Stimulated activated naive CD8-positive, alpha-beta T cell treated with anti-CD3 and anti-CD28 coated beads, Interleukin-15, Interleukin-2, amounts not matched to agents 100 ng/mL and 50 ng/mL, for 24 hours (primary cell): ENCODE measurements at regions not wholly inside any gene's neighbourhood (a gene's known extent, or its start where the extent isn't known, plus 50 kb on each side); places are given as distances from the start of the nearest gene placed in this dataset.

Experiments
- H3K27ac Mint-ChIP-seq: one replicate; pipeline ENCODE4 v1.8.0; 2021; ENCODE audit warnings: mild to moderate bottlenecking, mixed read lengths
- H3K27me3 Mint-ChIP-seq: one replicate; pipeline ENCODE4 v1.8.0; 2021; ENCODE audit warnings: mixed read lengths
- H3K36me3 Mint-ChIP-seq: one replicate; pipeline ENCODE4 v1.8.0; 2021; ENCODE audit warnings: low read depth, mixed read lengths
- H3K4me1 Mint-ChIP-seq: one replicate; pipeline ENCODE4 v1.8.0; 2021; ENCODE audit warnings: low read depth, mixed read lengths
- H3K4me3 Mint-ChIP-seq: one replicate; pipeline ENCODE4 v1.8.0; 2021; ENCODE audit warnings: mild to moderate bottlenecking, mixed read lengths
- H3K9me3 Mint-ChIP-seq: one replicate; pipeline ENCODE4 v1.8.0; 2021; ENCODE audit warnings: mixed read lengths

GRCh38 chr4:180449395-180449956, 1793.7 kb upstream of the TENM3 start:
- no peak overlapping the region for H3K27ac Mint-ChIP-seq
- no peaks in the 10 kb centered on the region for H3K4me1 Mint-ChIP-seq
- no peaks in the 10 kb centered on the region for H3K9me3 Mint-ChIP-seq
- H3K27me3 Mint-ChIP-seq = no peaks in the 10 kb centered on the region
- H3K4me3 Mint-ChIP-seq = no peak overlapping the region
- H3K36me3 Mint-ChIP-seq = no peaks in the 10 kb centered on the region

DNA sequence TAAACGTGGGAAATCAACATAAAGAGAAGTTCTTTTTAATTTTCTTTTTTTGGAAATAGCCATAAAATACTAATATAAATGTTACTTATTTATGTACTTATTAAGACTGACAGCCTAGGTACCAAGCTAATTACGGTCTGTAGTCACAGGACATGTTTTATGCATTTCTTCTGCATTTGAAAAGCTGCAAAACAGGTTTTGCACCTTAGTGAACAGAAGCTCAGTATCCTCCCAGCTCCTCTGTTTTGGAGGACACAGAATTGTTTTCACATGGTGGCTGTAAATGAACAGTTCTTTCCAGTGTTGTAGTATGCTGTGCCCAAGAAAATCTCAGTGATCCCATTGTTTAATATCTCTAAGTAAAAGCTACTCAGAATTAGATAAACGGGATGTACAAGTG, 1788.0 kb upstream of the TENM3 start:
- Mint-ChIP-seq H3K4me1 (no peaks in the 10 kb centered on the region), H3K36me3 (no peaks in the 10 kb centered on the region), H3K4me3 (no peak overlapping the region), H3K27ac (no peak overlapping the region), H3K9me3 (no peaks in the 10 kb centered on the region), H3K27me3 (no peaks in the 10 kb centered on the region)

DNA sequence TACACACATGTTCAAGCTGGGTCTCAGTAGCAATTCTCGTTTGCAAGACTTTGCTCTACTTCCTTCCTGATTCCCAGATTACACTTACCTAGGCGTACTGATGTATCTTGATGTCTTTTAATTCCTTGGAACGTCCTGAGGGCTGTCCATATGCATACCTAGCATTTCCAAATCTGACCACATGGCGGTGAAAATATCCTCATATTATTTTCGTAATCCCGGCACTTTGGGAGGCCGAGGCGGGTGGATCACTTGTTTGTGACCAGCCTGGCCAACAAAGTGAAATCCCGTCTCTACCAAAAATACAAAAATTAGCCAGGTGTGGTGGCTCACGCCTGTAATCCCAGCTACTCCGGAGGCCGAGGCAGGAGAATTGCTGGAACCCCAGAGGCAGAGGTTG, 1786.3 kb upstream of the TENM3 start:
- Mint-ChIP-seq H3K27ac (no peak overlapping the region), H3K27me3 (no peaks in the 10 kb centered on the region), H3K4me3 (no peak overlapping the region), H3K9me3 (no peaks in the 10 kb centered on the region), H3K36me3 (no peaks in the 10 kb centered on the region), H3K4me1 (no peaks in the 10 kb centered on the region)

GRCh38 chr4:180462116-180462515, 1781.1 kb upstream of the TENM3 start:
- Mint-ChIP-seq H3K36me3 (no peaks in the 10 kb centered on the region), H3K27ac (no peak overlapping the region), H3K9me3 (peaks cover 8% of the 10 kb centered on the region), H3K27me3 (no peaks in the 10 kb centered on the region), H3K4me1 (no peaks in the 10 kb centered on the region), H3K4me3 (no peak overlapping the region)

DNA sequence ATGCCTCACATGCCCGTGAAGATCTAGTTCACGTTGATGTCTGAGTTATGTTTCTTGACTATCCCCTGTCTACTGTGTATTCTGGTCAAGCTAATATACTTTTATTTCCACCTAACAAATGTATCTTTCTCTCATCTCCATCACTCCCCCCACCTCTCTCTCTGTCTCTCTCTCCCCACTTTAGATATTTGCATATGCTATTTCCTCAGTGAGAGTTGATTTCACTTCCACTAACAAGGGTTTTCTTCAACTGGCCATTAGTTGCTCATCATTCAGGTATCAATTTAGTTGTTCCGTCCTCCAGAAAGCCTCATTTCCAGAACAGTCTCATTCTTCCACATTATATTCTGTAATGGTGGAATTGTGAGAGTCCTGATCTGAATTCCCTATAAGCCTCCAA, 1777.8 kb upstream of the TENM3 start:
- no peaks in the 10 kb centered on the region for H3K4me1 Mint-ChIP-seq
- no peaks in the 10 kb centered on the region for H3K36me3 Mint-ChIP-seq
- H3K27ac Mint-ChIP-seq = no peak overlapping the region
- H3K9me3 Mint-ChIP-seq = peaks cover 8% of the 10 kb centered on the region
- H3K27me3 Mint-ChIP-seq = no peaks in the 10 kb centered on the region
- H3K4me3 Mint-ChIP-seq = no peak overlapping the region

- no peak overlapping the region for H3K4me3 Mint-ChIP-seq
- peaks cover 3% of the 10 kb centered on the region for H3K9me3 Mint-ChIP-seq
- no peaks in the 10 kb centered on the region for H3K36me3 Mint-ChIP-seq
- no peaks in the 10 kb centered on the region for H3K27me3 Mint-ChIP-seq
- H3K4me1 Mint-ChIP-seq = no peaks in the 10 kb centered on the region
- no peak overlapping the region for H3K27ac Mint-ChIP-seq
Measured at GRCh38 chr4:180483036-180483435, 1760.2 kb upstream of the TENM3 start.

DNA sequence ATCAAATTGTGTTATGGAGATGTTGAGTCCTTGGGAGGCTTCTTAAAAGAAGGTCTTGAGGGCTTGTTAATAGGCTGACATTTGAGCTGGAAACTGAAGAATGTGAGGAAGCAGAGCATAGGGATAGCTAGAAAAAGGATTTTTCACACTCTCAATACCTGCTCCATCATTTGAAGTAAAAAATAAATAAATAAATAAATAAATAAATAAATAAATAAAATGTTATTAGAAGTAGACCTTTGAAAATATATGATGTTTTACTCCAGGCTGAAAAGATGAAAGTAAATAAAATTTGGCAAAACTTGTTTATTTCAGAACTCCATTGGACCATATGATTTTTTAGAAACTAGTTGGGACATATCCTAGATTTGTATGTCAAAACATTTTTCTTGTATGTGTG, 1757.8 kb upstream of the TENM3 start:
- Mint-ChIP-seq H3K27ac (no peak overlapping the region), H3K27me3 (no peaks in the 10 kb centered on the region), H3K36me3 (no peaks in the 10 kb centered on the region), H3K4me3 (no peak overlapping the region), H3K9me3 (peaks cover 2% of the 10 kb centered on the region), H3K4me1 (no peaks in the 10 kb centered on the region)

- no peaks in the 10 kb centered on the region for H3K9me3 Mint-ChIP-seq
- no peaks in the 10 kb centered on the region for H3K27me3 Mint-ChIP-seq
- no peak overlapping the region for H3K4me3 Mint-ChIP-seq
- H3K27ac Mint-ChIP-seq = no peak overlapping the region
- H3K36me3 Mint-ChIP-seq = no peaks in the 10 kb centered on the region
- H3K4me1 Mint-ChIP-seq = no peaks in the 10 kb centered on the region
Measured at GRCh38 chr4:180486342-180486741, 1756.9 kb upstream of the TENM3 start.

- H3K27ac Mint-ChIP-seq = no peak overlapping the region
- H3K4me1 Mint-ChIP-seq = no peaks in the 10 kb centered on the region
- H3K27me3 Mint-ChIP-seq = no peaks in the 10 kb centered on the region
- H3K36me3 Mint-ChIP-seq = no peaks in the 10 kb centered on the region
- no peaks in the 10 kb centered on the region for H3K9me3 Mint-ChIP-seq
- no peak overlapping the region for H3K4me3 Mint-ChIP-seq
Measured at GRCh38 chr4:180489787-180490186, 1753.4 kb upstream of the TENM3 start.

GRCh38 chr4:180491210-180491609, 1752.0 kb upstream of the TENM3 start:
- Mint-ChIP-seq H3K4me1 (no peaks in the 10 kb centered on the region), H3K27ac (no peak overlapping the region), H3K4me3 (no peak overlapping the region), H3K36me3 (no peaks in the 10 kb centered on the region), H3K9me3 (no peaks in the 10 kb centered on the region), H3K27me3 (no peaks in the 10 kb centered on the region)

DNA sequence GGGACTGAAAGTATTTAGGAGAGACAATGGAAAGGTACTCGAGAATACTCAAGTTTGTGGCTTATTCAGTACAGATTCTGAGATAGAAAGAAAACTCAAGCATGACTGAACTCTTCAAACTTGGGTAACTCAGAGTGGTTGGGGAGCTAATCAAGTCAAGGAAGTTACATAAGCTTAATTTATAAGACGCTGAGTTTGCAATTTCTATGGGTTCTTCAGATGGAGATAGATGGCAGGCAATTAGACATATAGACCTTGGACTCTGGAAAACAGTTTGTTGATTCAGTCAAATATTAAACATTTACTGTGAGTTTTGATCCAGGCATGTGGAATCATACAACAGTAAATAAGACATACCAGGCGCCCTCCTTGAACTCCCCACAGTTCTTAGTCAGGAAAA, 1749.9 kb upstream of the TENM3 start:
- Mint-ChIP-seq H3K4me3 (no peak overlapping the region), H3K4me1 (no peaks in the 10 kb centered on the region), H3K27ac (no peak overlapping the region), H3K9me3 (peaks cover 6% of the 10 kb centered on the region), H3K27me3 (no peaks in the 10 kb centered on the region), H3K36me3 (no peaks in the 10 kb centered on the region)

DNA sequence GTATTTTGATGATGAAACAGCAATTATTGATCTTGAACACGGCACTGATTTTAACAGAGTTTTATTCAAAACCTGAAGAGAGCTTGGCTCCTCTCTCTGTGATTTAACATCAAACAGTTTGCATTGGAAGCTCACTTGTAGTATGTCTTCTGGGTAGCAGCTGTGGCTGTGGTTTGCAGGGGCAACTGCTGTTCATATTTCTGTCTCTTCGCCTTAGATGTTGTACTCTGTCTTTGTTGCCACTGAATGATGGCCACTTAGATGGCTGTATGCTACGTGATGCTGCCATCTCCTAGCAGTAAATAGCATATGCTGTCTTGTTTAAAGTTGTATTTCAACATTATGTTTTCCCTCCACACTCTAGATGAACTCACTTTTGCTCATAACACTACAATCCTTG, 1743.0 kb upstream of the TENM3 start:
- peaks cover 6% of the 10 kb centered on the region for H3K9me3 Mint-ChIP-seq
- H3K4me3 Mint-ChIP-seq = no peak overlapping the region
- no peaks in the 10 kb centered on the region for H3K27me3 Mint-ChIP-seq
- no peaks in the 10 kb centered on the region for H3K4me1 Mint-ChIP-seq
- H3K27ac Mint-ChIP-seq = no peak overlapping the region
- no peaks in the 10 kb centered on the region for H3K36me3 Mint-ChIP-seq

DNA sequence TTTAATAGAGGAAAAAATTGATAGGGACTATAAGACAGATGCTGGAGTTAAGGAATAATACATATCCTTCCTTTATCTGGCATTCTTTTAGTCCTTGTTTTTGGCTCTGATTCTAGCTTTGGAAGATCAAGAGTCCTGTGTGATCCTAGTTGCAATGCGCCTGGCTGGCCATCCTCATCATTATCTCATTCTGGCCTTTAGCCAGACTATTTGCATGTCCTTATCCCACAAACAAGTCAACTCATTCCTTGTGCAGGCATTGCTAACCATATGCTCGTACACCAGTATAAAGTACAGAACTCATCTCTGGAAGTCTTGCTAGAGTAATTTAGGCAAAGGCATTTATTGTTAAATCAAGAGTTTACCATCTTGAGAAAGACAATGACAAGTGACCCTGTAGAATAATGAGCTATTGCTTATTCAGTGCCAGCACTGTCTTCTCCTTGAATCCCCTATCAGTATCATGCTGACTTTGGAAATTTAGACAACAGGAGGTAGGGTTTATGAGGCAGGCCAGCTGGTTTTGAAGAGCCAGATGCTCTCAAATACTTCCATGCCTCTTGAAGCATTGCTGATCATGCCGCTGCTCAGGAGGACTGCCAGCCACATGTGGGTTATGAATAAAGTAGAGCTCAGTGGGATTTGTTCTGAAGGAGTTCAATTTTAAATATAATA, 1730.3 kb upstream of the TENM3 start:
- no peaks in the 10 kb centered on the region for H3K36me3 Mint-ChIP-seq
- H3K9me3 Mint-ChIP-seq = peaks cover 14% of the 10 kb centered on the region
- H3K27me3 Mint-ChIP-seq = no peaks in the 10 kb centered on the region
- no peak overlapping the region for H3K4me3 Mint-ChIP-seq
- H3K4me1 Mint-ChIP-seq = no peaks in the 10 kb centered on the region
- no peak overlapping the region for H3K27ac Mint-ChIP-seq

DNA sequence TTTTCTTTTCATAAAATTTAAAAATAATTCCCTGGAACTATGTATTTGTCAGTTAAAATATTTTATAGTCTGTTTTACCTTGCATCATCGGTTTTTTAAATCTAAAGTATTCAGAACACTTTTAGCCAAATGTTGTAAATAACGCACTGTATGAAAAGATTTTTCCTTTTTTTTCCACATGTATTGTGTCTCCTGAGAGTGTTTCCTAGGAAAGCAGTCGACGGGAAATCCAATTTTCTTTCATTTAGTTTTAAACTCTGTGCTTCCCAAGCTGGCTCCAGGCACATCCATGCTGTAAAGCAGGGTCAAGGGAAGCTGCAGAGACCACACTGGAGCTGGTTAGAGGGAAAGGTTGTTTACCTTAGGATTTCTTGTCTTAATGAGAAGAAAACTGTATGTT, 1724.3 kb upstream of the TENM3 start:
- H3K9me3 Mint-ChIP-seq = peaks cover 5% of the 10 kb centered on the region
- H3K27me3 Mint-ChIP-seq = no peaks in the 10 kb centered on the region
- H3K27ac Mint-ChIP-seq = no peak overlapping the region
- H3K4me1 Mint-ChIP-seq = no peaks in the 10 kb centered on the region
- no peaks in the 10 kb centered on the region for H3K36me3 Mint-ChIP-seq
- no peak overlapping the region for H3K4me3 Mint-ChIP-seq

GRCh38 chr4:180521181-180521580, 1722.0 kb upstream of the TENM3 start:
- Mint-ChIP-seq H3K9me3 (peaks cover 2% of the 10 kb centered on the region), H3K27ac (no peak overlapping the region), H3K27me3 (no peaks in the 10 kb centered on the region), H3K4me3 (no peak overlapping the region), H3K4me1 (no peaks in the 10 kb centered on the region), H3K36me3 (no peaks in the 10 kb centered on the region)

- H3K9me3 Mint-ChIP-seq = peaks cover 2% of the 10 kb centered on the region
- H3K27me3 Mint-ChIP-seq = no peaks in the 10 kb centered on the region
- no peaks in the 10 kb centered on the region for H3K4me1 Mint-ChIP-seq
- no peak overlapping the region for H3K27ac Mint-ChIP-seq
- no peaks in the 10 kb centered on the region for H3K36me3 Mint-ChIP-seq
- no peak overlapping the region for H3K4me3 Mint-ChIP-seq
Measured at GRCh38 chr4:180525523-180526077, 1717.6 kb upstream of the TENM3 start.
